IPS-20b (cell line): ENCODE measurements at regions not wholly inside any gene's neighbourhood (a gene's known extent, or its start where the extent isn't known, plus 50 kb on each side); places are given as distances from the start of the nearest gene placed in this dataset.

Source experiments
- H3K27ac ChIP-seq: one replicate; pipeline ENCODE4 v1.5.1; 2013; ENCODE audit warnings: low read length
- H3K27me3 ChIP-seq: 2 replicates; pipeline ENCODE4 v1.6.1; 2013; ENCODE audit warnings: mild to moderate bottlenecking, low read length, inconsistent platforms; ENCODE audit not compliant: insufficient read depth
- H3K36me3 ChIP-seq: 2 replicates; pipeline ENCODE4 v1.6.1; 2013; ENCODE audit warnings: low read depth, mild to moderate bottlenecking, inconsistent platforms, low read length, moderate library complexity; ENCODE audit not compliant: insufficient read depth
- H3K4me1 ChIP-seq: 2 replicates; pipeline ENCODE4 v1.6.1; 2013; ENCODE audit warnings: mild to moderate bottlenecking, control low read depth, inconsistent platforms, low read length, moderate library complexity; ENCODE audit not compliant: insufficient read depth
- H3K4me3 ChIP-seq: 2 replicates; pipeline ENCODE4 v1.5.1; 2013; ENCODE audit warnings: mild to moderate bottlenecking, low read length, inconsistent platforms
- H3K9ac ChIP-seq: 2 replicates; pipeline ENCODE4 v1.6.1; 2013; ENCODE audit warnings: low read depth, mild to moderate bottlenecking, inconsistent platforms, low read length, moderate library complexity
- H3K9me3 ChIP-seq: 2 replicates; pipeline ENCODE4 v1.6.1; 2013; ENCODE audit warnings: mild to moderate bottlenecking, low read depth, low read length, inconsistent platforms; ENCODE audit not compliant: insufficient read depth

DNA sequence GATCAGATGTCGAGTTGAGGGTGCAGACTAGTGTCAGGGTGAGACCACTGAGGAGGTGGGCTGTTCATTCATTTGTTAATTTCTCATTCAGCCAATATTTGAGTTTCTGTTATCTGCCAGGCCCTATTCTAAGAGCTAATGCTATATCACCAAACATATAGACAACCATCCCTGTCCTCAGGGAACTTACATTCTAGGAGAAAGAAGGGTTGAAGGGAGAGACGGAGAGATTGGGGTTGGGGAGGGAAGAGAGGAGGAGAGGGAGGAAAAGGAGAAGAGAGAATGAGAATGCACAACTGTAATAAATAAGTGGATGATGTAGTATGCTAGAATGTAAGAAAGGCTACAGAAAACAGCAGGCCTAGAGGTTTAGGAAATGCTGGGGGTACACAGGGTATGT, 129.9 kb upstream of the PITX1 start:
- H3K9me3 ChIP-seq: no peaks in the 10 kb centered on the region
- H3K4me3 ChIP-seq: no peak overlapping the region
- no peak overlapping the region for H3K9ac ChIP-seq
- no peaks in the 10 kb centered on the region for H3K36me3 ChIP-seq
- no peak overlapping the region for H3K27ac ChIP-seq
- H3K27me3 ChIP-seq: peaks cover 31% of the 10 kb centered on the region
- H3K4me1 ChIP-seq: no peaks in the 10 kb centered on the region

DNA sequence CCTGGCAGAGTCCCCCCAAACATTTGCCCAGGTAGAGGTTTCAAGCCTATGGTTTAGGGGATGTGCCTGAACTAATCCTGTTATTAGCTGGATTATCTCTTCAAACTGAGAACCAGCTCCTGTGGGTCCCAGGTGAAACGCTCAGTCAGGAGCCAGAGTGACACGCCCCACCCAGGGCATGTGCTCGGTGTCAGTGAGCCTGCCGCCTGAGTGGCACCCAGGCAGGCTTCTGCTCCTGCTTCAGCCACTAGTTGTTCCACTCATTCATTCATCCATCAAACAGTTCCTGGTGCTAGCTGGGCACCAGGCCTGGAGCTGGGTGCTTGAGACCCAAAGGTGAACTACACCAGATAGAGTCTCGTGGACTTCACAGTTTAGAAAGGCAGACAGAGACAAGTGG, 129.4 kb upstream of the PITX1 start:
- Histone ChIP-seq H3K9ac (no peak overlapping the region), H3K27ac (no peak overlapping the region), H3K4me1 (no peaks in the 10 kb centered on the region), H3K9me3 (no peaks in the 10 kb centered on the region), H3K27me3 (peaks cover 25% of the 10 kb centered on the region), H3K36me3 (no peaks in the 10 kb centered on the region), H3K4me3 (no peak overlapping the region)

DNA sequence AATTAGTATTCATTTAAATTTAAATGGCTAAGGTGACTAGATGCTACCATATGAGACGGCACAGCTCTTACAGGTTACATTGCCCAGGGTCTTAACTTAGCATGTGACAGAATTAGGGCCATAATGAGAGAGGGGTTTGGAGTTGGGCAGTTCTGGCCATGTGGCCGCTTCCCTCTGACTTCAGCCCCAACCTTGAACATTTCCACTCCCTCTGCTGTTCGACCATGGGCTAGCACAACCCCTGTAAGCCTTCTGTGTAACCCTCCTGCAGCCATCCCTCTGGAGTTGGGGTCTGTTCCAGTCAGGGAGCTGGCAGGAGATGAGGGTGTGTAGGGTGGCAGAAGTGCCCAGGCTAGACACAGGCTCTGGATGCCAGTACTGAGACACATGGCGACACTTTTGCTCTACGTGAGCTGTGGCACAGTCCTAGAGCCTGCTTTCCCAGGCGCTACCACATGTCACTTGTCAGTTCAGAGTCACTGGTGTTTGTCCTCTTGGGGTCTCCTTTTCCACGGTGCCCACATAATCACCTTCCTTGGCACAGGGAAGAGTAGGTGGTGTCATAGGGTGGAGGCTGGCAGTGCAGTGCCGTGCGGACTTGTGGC, 128.7 kb upstream of the PITX1 start:
- Histone ChIP-seq H3K27me3 (peaks cover 21% of the 10 kb centered on the region), H3K4me3 (no peak overlapping the region), H3K9ac (no peak overlapping the region), H3K36me3 (no peaks in the 10 kb centered on the region), H3K9me3 (no peaks in the 10 kb centered on the region), H3K4me1 (no peaks in the 10 kb centered on the region), H3K27ac (no peak overlapping the region)

DNA sequence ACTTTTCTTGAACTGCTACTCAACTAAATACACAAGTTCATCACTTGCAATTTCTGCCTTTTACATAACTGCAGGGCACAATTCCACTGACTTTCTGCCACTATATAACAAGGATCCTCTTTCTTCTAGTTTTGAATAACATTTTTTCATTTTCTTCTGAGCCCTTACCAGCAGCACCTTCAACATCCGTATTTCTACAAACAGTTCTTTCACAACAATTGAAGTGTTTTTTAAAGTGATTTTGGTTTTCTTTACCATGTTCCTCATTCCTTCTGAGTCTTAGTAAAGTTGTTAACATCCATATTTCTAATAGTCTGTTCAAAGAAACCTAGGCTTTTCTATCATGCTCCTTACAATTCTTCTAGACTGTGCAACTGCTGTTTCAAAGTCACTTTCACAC, 127.2 kb upstream of the PITX1 start:
- Histone ChIP-seq H3K27me3 (peaks cover 10% of the 10 kb centered on the region; the same call in 1 of the 2 replicates), H3K4me3 (no peak overlapping the region), H3K4me1 (no peaks in the 10 kb centered on the region), H3K9me3 (no peaks in the 10 kb centered on the region), H3K36me3 (no peaks in the 10 kb centered on the region), H3K9ac (no peak overlapping the region), H3K27ac (no peak overlapping the region)

DNA sequence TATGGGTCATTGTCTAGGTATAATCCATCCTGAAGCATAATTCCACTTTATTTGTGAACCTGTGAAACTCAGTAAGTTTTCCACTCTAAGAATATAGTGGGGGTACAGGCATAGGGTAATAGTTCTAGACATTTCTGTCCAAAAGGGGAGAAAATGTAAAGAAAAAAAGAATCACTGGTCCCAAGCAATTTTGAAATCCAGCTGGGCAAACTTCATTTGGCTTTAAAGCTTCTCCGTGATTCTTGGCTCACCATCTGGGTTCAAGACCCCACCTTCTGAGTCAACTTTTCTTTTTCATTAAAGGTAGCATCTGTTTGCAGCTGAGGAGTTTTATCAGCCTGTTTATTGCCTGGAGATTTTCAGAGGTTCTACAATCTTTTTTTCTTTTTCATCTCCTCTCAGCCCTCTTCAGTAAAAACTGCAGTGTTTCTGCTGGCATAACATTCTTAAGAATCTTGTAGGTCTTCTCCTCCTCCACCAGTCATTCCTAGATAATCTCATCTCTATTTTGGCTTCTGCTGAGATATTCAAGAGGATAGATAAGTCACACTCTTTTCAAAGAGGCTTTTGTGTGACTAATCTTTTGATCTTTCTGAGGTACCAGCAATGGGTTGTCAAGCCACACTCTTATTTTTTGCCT, 126.1 kb upstream of the PITX1 start:
- Histone ChIP-seq H3K4me1 (no peaks in the 10 kb centered on the region), H3K36me3 (no peaks in the 10 kb centered on the region), H3K27ac (no peak overlapping the region), H3K9ac (no peak overlapping the region), H3K9me3 (no peaks in the 10 kb centered on the region), H3K27me3 (peaks cover 10% of the 10 kb centered on the region; the same call in 1 of the 2 replicates), H3K4me3 (no peak overlapping the region)

DNA sequence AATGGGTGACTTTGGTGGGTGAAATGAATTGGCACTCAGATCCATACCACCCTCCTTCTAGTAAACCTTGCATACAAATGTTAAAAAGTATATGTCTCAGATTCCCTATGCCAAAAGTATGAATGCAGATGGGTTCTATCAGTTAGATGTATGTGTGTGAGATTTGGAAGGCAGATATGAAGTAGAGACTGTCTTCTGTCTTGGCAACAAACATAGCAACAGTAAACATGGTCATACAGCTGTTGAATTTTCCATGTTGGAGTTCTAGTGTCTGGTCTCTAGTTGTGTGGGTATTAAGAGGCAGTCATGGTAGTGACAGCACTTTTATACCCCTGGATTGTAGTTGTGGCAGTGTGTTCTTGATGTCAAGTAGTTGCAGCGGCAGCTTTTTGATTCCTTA, 125.6 kb upstream of the PITX1 start:
- H3K27ac ChIP-seq: no peak overlapping the region
- no peaks in the 10 kb centered on the region for H3K9me3 ChIP-seq
- H3K4me1 ChIP-seq: no peaks in the 10 kb centered on the region
- H3K27me3 ChIP-seq: peaks cover 10% of the 10 kb centered on the region; the same call in 1 of the 2 replicates
- no peak overlapping the region for H3K9ac ChIP-seq
- no peaks in the 10 kb centered on the region for H3K36me3 ChIP-seq
- no peak overlapping the region for H3K4me3 ChIP-seq

DNA sequence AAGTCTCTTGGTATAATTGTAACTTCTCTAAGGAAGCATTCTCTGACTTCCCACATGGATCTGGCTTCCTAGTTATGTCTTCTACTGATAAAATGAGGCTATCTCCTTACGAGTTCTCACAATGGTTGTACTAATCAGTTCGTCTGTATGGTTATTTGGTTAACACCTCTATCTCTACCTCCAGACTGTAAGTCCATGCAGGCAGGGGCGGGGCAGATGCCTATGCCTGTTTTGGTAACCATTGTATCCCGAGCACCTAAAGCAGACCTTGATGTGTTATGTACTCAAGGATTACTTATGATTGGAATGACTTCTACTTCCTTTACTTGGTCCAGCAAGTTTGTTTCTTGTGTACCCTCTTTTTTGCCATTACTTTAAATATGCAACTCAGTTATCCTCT, 125.0 kb upstream of the PITX1 start:
- Histone ChIP-seq H3K27ac (no peak overlapping the region), H3K4me1 (no peaks in the 10 kb centered on the region), H3K4me3 (no peak overlapping the region), H3K9me3 (no peaks in the 10 kb centered on the region), H3K36me3 (no peaks in the 10 kb centered on the region), H3K9ac (no peak overlapping the region), H3K27me3 (peaks cover 5% of the 10 kb centered on the region; the same call in 1 of the 2 replicates)

DNA sequence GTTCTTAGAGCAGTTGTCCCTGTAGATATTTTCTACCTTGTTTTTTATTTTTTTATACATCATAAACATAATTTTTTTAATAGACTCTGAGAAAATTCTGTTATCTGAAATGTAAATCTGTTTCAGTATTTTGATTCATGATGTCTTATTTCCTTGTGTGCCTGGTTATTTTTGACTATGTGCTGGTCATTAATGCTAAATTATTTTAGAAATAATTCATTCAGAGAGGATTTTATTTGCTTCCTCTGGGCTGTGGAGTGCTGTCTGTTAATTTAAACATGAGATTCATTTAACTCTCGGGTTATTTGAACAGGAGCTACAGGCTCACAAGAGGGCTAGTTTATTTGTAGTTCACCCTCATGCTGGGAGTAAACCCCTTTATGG, 124.3 kb upstream of the PITX1 start:
- Histone ChIP-seq H3K9me3 (no peaks in the 10 kb centered on the region), H3K9ac (no peak overlapping the region), H3K27ac (no peak overlapping the region), H3K27me3 (peaks cover 7% of the 10 kb centered on the region; the same call in 1 of the 2 replicates), H3K36me3 (no peaks in the 10 kb centered on the region), H3K4me1 (no peaks in the 10 kb centered on the region), H3K4me3 (no peak overlapping the region)

DNA sequence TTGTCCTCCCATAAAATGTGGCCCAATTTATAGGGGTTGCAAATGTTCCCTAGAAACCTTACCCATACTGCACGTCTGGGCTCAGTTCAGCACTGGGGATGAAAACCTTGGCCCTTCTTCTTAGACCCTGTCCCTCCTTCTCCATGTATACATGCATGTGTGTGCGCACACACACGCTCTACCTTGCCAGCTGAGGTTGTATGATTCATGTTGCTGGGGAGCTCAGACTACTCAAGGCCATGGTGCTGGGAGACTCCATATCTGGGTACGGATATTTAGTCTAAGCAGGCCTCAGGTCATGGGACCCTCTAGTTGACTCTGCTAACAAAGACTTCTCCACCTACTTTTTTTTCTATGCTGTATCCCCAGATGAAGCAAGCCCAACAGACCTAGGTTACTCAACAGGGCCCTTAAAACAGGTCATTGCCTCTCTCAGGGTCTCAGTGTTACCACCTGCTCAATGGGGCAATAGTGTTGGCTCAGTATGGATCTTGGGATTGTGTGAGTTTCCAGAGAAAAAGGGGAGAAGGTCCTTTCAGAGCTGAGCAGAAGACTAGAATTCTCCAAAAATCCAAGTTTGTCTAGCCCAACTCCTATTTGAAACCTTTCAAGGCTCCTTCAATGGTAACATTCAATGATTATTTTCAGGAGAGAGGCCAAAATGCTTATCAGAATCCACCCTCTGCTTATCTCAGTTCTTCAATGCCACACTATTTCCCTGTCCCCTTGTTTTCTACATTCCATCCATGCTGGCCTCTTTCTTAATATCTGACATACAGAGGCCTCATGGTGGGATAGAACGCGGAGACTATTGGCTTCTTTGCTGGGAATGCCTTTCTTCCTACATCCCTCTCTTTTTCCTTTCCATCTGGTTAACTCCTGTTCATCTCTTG, 123.6 kb upstream of the PITX1 start:
- no peak overlapping the region for H3K27ac ChIP-seq
- H3K9me3 ChIP-seq: no peaks in the 10 kb centered on the region
- H3K27me3 ChIP-seq: 0 out of 2 replicates have a peak, but pooled peaks cover 4% of the 10 kb centered on the region
- no peaks in the 10 kb centered on the region for H3K36me3 ChIP-seq
- no peak overlapping the region for H3K9ac ChIP-seq
- no peak overlapping the region for H3K4me3 ChIP-seq
- H3K4me1 ChIP-seq: no peaks in the 10 kb centered on the region

DNA sequence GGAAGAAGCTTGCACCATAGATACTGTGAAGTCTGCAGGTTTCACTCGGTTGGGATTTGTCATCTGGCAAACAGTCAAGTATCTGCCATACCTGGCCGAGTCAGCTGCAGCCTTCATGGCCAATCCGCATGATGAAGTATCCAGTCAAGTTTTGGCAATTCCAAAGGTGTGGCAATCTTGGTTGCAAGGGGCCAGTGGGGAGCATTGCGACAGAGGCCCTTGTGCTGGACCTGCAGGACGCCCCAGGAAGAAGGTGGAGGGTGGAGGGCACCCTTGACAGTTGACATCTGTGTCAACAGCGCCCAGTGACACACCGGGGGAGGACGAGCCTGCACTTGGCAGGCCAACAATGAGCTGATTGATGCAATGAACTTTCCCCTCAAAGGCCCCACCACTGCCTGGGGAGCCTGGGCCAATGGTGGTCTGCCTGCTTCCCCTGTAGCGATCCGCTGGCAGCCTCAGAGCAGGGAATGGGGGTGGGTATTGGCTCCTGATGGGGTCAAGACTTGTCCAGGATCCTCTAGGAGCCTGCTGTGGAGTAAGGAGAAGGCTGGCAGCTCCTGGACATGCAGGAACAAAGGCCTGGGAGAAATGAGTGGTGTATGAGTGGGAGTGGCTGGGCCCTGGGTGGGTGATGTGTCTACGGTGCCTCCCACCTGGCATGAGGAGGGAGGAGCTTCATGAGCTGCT, 122.8 kb upstream of the PITX1 start:
- Histone ChIP-seq H3K27ac (no peak overlapping the region), H3K27me3 (0 out of 2 replicates have a peak, but pooled peaks cover 4% of the 10 kb centered on the region), H3K9ac (no peak overlapping the region), H3K4me3 (no peak overlapping the region), H3K4me1 (no peaks in the 10 kb centered on the region), H3K36me3 (no peaks in the 10 kb centered on the region), H3K9me3 (no peaks in the 10 kb centered on the region)

DNA sequence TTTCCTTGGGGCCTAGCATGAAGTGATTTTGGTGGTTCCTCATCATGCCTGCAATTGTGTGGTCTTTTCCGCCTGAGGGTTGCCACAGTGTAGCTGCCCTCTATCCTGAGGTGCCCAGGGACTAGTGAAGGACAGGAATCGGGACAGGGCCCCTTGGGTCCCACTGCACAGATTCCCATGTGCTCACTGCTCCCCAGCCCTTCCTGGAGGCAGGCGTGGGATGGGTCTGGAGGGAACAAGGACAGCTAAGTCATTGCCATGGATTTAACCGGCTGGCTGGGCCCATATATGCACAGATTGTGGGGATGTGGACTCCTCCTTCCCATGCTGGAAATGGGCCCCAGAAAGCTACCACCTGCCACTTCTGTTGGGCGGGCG, 122.3 kb upstream of the PITX1 start:
- Histone ChIP-seq H3K36me3 (no peaks in the 10 kb centered on the region), H3K27me3 (0 out of 2 replicates have a peak, but pooled peaks cover 4% of the 10 kb centered on the region), H3K4me1 (no peaks in the 10 kb centered on the region), H3K4me3 (no peak overlapping the region), H3K9me3 (no peaks in the 10 kb centered on the region), H3K9ac (no peak overlapping the region), H3K27ac (no peak overlapping the region)
